Breast epithelium (tissue), 4 donors: ENCODE measurements at regions not wholly inside any gene's neighbourhood (a gene's known extent, or its start where the extent isn't known, plus 50 kb on each side); places are given as distances from the start of the nearest gene placed in this dataset.

Source experiments
- DNase-seq, 2 donors: peaks; one replicate each; pipeline ENCODE4 v3.0.0-alpha.2; 2019; ENCODE audit warnings: low spot score in 2 of 2
- H3K27ac ChIP-seq, 2 donors: fragments of 200-600 bp; sonication (generic) in 1 of 2; one replicate each; pipeline ENCODE4 v1.5.1; 2016 to 2019; ENCODE audit warnings: mild to moderate bottlenecking in 1 of 2
- H3K27me3 ChIP-seq, 2 donors: fragments of 200-600 bp; sonication (generic) in 1 of 2; one replicate each; pipeline versions ENCODE4 v1.5.1 to v1.6.0; 2017 to 2019; ENCODE audit warnings: control low read depth in 1 of 2, mild to moderate bottlenecking in 1 of 2
- H3K36me3 ChIP-seq: fragments of 200-600 bp; one replicate; pipeline ENCODE4 v1.5.1; 2019
- H3K4me1 ChIP-seq, 2 donors: fragments of 200-600 bp; sonication (generic); one replicate each; pipeline ENCODE4 v1.5.1; 2016 to 2019; ENCODE audit warnings: control low read depth in 1 of 2
- H3K4me3 ChIP-seq, 3 donors: fragments of 200-600 bp; sonication (generic); 1 replicate in 2 of 3; 2 replicates in 1 of 3; pipeline ENCODE4 v1.5.1; 2016 to 2019; ENCODE audit warnings: mild to moderate bottlenecking in 3 of 3, moderate library complexity in 2 of 3
- H3K9me3 ChIP-seq, 2 donors: fragments of 200-600 bp; sonication (generic) in 1 of 2; one replicate each; pipeline ENCODE4 v1.5.1; 2016 to 2019; ENCODE audit warnings: control low read depth in 1 of 2
- POLR2A ChIP-seq: fragments of 450-650 bp; IDR thresholded peaks from one replicate; pipeline ENCODE4 v1.6.1; 2016; ENCODE audit warnings: antibody characterized with exemption, mild to moderate bottlenecking, moderate library complexity
- POLR2AphosphoS5 ChIP-seq, 3 donors: sonication (generic); formaldehyde crosslinking; IDR thresholded peaks; one replicate each; pipeline ENCODE4 v1.6.1; 2017; ENCODE audit warnings: antibody characterized with exemption in 3 of 3
- intact Hi-C: fragments of 100-400 bp; cut with DNase I; formaldehyde crosslinking; loops from one replicate; pipeline ENCODE4 v1.15.1; 2023; ENCODE audit warnings: low total_unique reads
- TF ChIP-seq, protein P1 (sequence below), 3 donors: fragments of 450-650 bp; IDR thresholded peaks; one replicate each; pipeline ENCODE4 v1.5.1; 2016 to 2017; ENCODE audit warnings: antibody characterized with exemption in 3 of 3, mild to moderate bottlenecking in 3 of 3, moderate library complexity in 3 of 3

DNA sequence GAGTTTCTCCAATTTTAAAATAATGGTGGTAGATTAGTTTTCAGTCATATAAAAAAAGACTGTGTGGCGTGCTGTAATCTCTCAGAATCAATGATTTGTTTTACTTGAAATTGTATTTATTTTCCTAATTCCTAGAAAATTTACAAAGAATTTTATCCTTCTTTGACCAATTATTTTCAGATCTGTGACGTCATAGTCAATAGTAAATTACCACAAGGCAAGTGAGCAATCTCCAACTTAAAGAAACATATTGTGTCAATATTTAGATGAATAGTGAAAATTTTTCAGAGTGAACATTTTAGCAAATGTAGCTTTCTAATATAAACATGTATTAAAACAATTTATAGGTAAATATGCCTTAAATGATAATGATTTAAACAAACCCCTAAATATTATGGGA lies 829.6 kb downstream of the CDY2B start:
- Histone ChIP-seq H3K4me3 (no peak overlapping the region), H3K27me3 (no peaks in the 10 kb centered on the region), H3K27ac (no peak overlapping the region), H3K4me1 (no peaks in the 10 kb centered on the region), H3K36me3 (no peaks in the 10 kb centered on the region), H3K9me3 (no peaks in the 10 kb centered on the region)
- intact Hi-C loops = no loop called here
- TF ChIP-seq POLR2A = no peak
- no peak for TF ChIP-seq POLR2AphosphoS5 (IDR thresholded peaks at IDR 0.05)
- TF ChIP-seq, protein P1, sequence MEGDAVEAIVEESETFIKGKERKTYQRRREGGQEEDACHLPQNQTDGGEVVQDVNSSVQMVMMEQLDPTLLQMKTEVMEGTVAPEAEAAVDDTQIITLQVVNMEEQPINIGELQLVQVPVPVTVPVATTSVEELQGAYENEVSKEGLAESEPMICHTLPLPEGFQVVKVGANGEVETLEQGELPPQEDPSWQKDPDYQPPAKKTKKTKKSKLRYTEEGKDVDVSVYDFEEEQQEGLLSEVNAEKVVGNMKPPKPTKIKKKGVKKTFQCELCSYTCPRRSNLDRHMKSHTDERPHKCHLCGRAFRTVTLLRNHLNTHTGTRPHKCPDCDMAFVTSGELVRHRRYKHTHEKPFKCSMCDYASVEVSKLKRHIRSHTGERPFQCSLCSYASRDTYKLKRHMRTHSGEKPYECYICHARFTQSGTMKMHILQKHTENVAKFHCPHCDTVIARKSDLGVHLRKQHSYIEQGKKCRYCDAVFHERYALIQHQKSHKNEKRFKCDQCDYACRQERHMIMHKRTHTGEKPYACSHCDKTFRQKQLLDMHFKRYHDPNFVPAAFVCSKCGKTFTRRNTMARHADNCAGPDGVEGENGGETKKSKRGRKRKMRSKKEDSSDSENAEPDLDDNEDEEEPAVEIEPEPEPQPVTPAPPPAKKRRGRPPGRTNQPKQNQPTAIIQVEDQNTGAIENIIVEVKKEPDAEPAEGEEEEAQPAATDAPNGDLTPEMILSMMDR (IDR thresholded peaks at IDR 0.05) = no peak
- DNase-seq = no peak

- intact Hi-C loops = no loop called here
- no peak for DNase-seq
- Histone ChIP-seq H3K36me3 (no peaks in the 10 kb centered on the region), H3K27ac (no peak overlapping the region), H3K4me3 (no peak overlapping the region), H3K4me1 (no peaks in the 10 kb centered on the region), H3K9me3 (no peaks in the 10 kb centered on the region), H3K27me3 (no peaks in the 10 kb centered on the region)
- TF ChIP-seq, protein P1 (IDR thresholded peaks at IDR 0.05) = no peak
Measured at GRCh38 chrY:17045124-17045523, 834.9 kb downstream of the CDY2B start.

- TF ChIP-seq POLR2A (no peak), POLR2AphosphoS5 (IDR thresholded peaks at IDR 0.05) (no peak)
- TF ChIP-seq, protein P1 (IDR thresholded peaks at IDR 0.05) = no peak
- intact Hi-C loops = no loop called here
- no peak for DNase-seq
- Histone ChIP-seq H3K4me3 (no peak overlapping the region), H3K9me3 (no peaks in the 10 kb centered on the region), H3K36me3 (no peaks in the 10 kb centered on the region), H3K4me1 (no peaks in the 10 kb centered on the region), H3K27me3 (no peaks in the 10 kb centered on the region), H3K27ac (no peak overlapping the region)
Measured at GRCh38 chrY:17044723-17045122, 835.3 kb downstream of the CDY2B start.

GRCh38 chrY:17044272-17044671 lies 835.7 kb downstream of the CDY2B start:
- Histone ChIP-seq H3K27ac (no peak overlapping the region), H3K4me3 (no peak overlapping the region), H3K27me3 (no peaks in the 10 kb centered on the region), H3K9me3 (no peaks in the 10 kb centered on the region), H3K4me1 (no peaks in the 10 kb centered on the region), H3K36me3 (no peaks in the 10 kb centered on the region)
- TF ChIP-seq, protein P1 (IDR thresholded peaks at IDR 0.05) = no peak
- TF ChIP-seq POLR2A (no peak), POLR2AphosphoS5 (IDR thresholded peaks at IDR 0.05) (no peak)
- intact Hi-C loops = no loop called here
- DNase-seq = no peak

- TF ChIP-seq POLR2A (no peak), POLR2AphosphoS5 (IDR thresholded peaks at IDR 0.05) (no peak)
- no peak overlapping the region for H3K4me3 ChIP-seq
- H3K27ac ChIP-seq = no peak overlapping the region
- H3K36me3 ChIP-seq = no peaks in the 10 kb centered on the region
- no peaks in the 10 kb centered on the region for H3K4me1 ChIP-seq
- DNase-seq = no peak
- intact Hi-C loops = no loop called here
- no peaks in the 10 kb centered on the region for H3K9me3 ChIP-seq
- H3K27me3 ChIP-seq = no peaks in the 10 kb centered on the region
Measured at GRCh38 chrY:17038439-17038838, 841.6 kb downstream of the CDY2B start.

DNA sequence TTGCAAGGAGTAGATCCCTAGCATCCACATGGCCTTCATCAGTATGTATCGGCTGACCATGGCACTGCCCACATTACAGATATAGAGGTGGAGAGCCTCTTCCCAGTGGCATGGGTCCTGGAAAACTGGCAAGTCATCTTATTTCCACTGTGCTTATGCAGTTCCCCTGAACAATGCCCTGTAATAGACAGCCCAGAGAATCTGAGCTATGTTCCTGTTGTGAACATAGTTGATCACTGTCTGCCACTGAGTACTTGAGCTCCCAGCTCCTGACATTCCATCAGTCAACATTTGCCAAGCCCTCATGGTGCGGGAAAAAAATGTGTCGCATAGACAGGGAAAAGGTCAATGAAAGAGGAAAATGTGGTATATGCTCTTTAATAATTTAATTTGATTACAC lies 861.9 kb downstream of the CDY2B start:
- no peaks in the 10 kb centered on the region for H3K4me1 ChIP-seq
- no peaks in the 10 kb centered on the region for H3K36me3 ChIP-seq
- no peak overlapping the region for H3K27ac ChIP-seq
- no peak for DNase-seq
- intact Hi-C loops = no loop called here
- no peaks in the 10 kb centered on the region for H3K9me3 ChIP-seq
- no peaks in the 10 kb centered on the region for H3K27me3 ChIP-seq
- TF ChIP-seq, protein P1 (IDR thresholded peaks at IDR 0.05) = no peak
- TF ChIP-seq POLR2AphosphoS5 (IDR thresholded peaks at IDR 0.05) (no peak), POLR2A (no peak)
- no peak overlapping the region for H3K4me3 ChIP-seq
